Aorta (tissue), 5 donors: ENCODE measurements at regions not wholly inside any gene's neighbourhood (a gene's known extent, or its start where the extent isn't known, plus 50 kb on each side); places are given as distances from the start of the nearest gene placed in this dataset.
A peak's percentile ranks its signal among the peaks of the same experiment; 100 is the strongest.
"Not testable (repeated sequence)": the region's sequence is repeated elsewhere in the genome, so short reads cannot be mapped to it uniquely, and the experiment has no call there.

ENCODE experiments used
- ATAC-seq: fragments of 200-7000 bp; cut with Tn5 transposase; one replicate; pipeline ENCODE4 v1.9.1; 2022; ENCODE audit warnings: moderate library complexity; ENCODE audit not compliant: low FRiP score
- DNase-seq, 2 donors: peaks; one replicate each; pipeline ENCODE4 v3.0.0-alpha.2; 2020
- H3K27ac ChIP-seq, 2 donors: one replicate each; pipeline ENCODE4 v1.5.1; 2013; ENCODE audit warnings: low read length in 2 of 2, mild to moderate bottlenecking in 2 of 2, moderate library complexity in 2 of 2, control low read depth in 1 of 2, inconsistent platforms in 1 of 2, low read depth in 1 of 2
- H3K27me3 ChIP-seq, 2 donors: one replicate each; pipeline ENCODE4 v1.6.1; 2013; ENCODE audit warnings: control low read depth in 1 of 2, low read length in 1 of 2, mild to moderate bottlenecking in 1 of 2, moderate library complexity in 1 of 2; ENCODE audit not compliant: insufficient read depth in 2 of 2, control insufficient read depth in 1 of 2
- H3K36me3 ChIP-seq, 2 donors: one replicate each; pipeline ENCODE4 v1.6.1; 2013; ENCODE audit warnings: control low read depth in 1 of 2, low read length in 1 of 2, mild to moderate bottlenecking in 1 of 2; ENCODE audit not compliant: insufficient read depth in 2 of 2, control insufficient read depth in 1 of 2
- H3K4me1 ChIP-seq, 2 donors: one replicate each; pipeline ENCODE4 v1.6.1; 2013; ENCODE audit warnings: low read length in 2 of 2, control low read depth in 1 of 2, mild to moderate bottlenecking in 1 of 2, moderate library complexity in 1 of 2; ENCODE audit not compliant: insufficient read depth in 2 of 2, control insufficient read depth in 1 of 2
- H3K4me3 ChIP-seq, 2 donors: one replicate each; pipeline ENCODE4 v1.5.1; 2013; ENCODE audit warnings: low read length in 2 of 2, control low read depth in 1 of 2, mild to moderate bottlenecking in 1 of 2
- H3K9me3 ChIP-seq: one replicate; pipeline ENCODE4 v1.6.1; 2013; ENCODE audit warnings: mild to moderate bottlenecking, low read length; ENCODE audit not compliant: control insufficient read depth
- WGBS, 2 donors: extraction: QIAGEN DNeasy Blood & Tissue Kit; methylation state at CpG; one replicate each; pipeline ENCODE4 v1.1.7; 2013; 5-methylcytosine and 5-hydroxymethylcytosine counted together
- intact Hi-C, 2 donors: fragments of 100-400 bp; cut with DNase I; formaldehyde crosslinking; loops; one replicate each; pipeline versions ENCODE4 v1.14.2 to v1.15.0; 2022
- donor health status: healthy with polysubstance abuse.
- donor health status: Bipolar disorder and iron deficiency.
- donor health status: DM: no; HTN: no; CAD: no.
- donor health status: DM: no; HTN: no; CAD: no.
- donor health status: DM: yes; HTN: yes; CAD: no.

GRCh38 chr5:91305640-91306039 lies 77.5 kb downstream of the ARRDC3 start:
- Histone ChIP-seq H3K9me3 (no peaks in the 10 kb centered on the region), H3K4me1 (no peaks in the 10 kb centered on the region), H3K27ac (no peak overlapping the region), H3K27me3 (no peaks in the 10 kb centered on the region), H3K36me3 (no peaks in the 10 kb centered on the region), H3K4me3 (no peak overlapping the region)
- DNase-seq (no peak), ATAC-seq (no peak)
- intact Hi-C loops: no loop called here

GRCh38 chr5:91304015-91304414 lies 79.1 kb downstream of the ARRDC3 start:
- H3K4me3 ChIP-seq, H3K27ac ChIP-seq, ATAC-seq, H3K36me3 ChIP-seq, intact Hi-C loops, H3K4me1 ChIP-seq, H3K27me3 ChIP-seq, H3K9me3 ChIP-seq, DNase-seq: not testable (repeated sequence)
- 88 to 96% methylated on average over 4 of the region's 4 CpGs for WGBS, 2 donors

- Histone ChIP-seq H3K4me3 (no peak overlapping the region), H3K27me3 (no peaks in the 10 kb centered on the region), H3K36me3 (no peaks in the 10 kb centered on the region), H3K9me3 (no peaks in the 10 kb centered on the region), H3K4me1 (no peaks in the 10 kb centered on the region), H3K27ac (no peak overlapping the region)
- DNase-seq (no peak), ATAC-seq (no peak)
- WGBS, 2 donors: 57 to 71% methylated on average over 1 of the region's 1 CpG
- intact Hi-C loops: no loop called here
Measured at GRCh38 chr5:91302958-91303357, 80.2 kb downstream of the ARRDC3 start.

GRCh38 chr5:91302305-91302704 lies 80.8 kb downstream of the ARRDC3 start:
- Histone ChIP-seq H3K36me3 (no peaks in the 10 kb centered on the region), H3K27ac (no peak overlapping the region), H3K27me3 (no peaks in the 10 kb centered on the region), H3K4me3 (no peak overlapping the region), H3K4me1 (no peaks in the 10 kb centered on the region), H3K9me3 (no peaks in the 10 kb centered on the region)
- DNase-seq: no peak
- 74 to 88% methylated on average over 4 of the region's 4 CpGs for WGBS, 2 donors
- no peak for ATAC-seq
- intact Hi-C loops: no loop called here

- WGBS, 2 donors: 86 to 88% methylated on average over 5 of the region's 5 CpGs
- Histone ChIP-seq H3K9me3 (no peaks in the 10 kb centered on the region), H3K4me1 (no peaks in the 10 kb centered on the region), H3K27me3 (no peaks in the 10 kb centered on the region), H3K27ac (no peak overlapping the region), H3K36me3 (no peaks in the 10 kb centered on the region), H3K4me3 (no peak overlapping the region)
- DNase-seq: no peak
- intact Hi-C loops: no loop called here
- ATAC-seq: peak; percentile 53
Measured at GRCh38 chr5:91301106-91301846, 81.8 kb downstream of the ARRDC3 start.

- no peak for DNase-seq
- 93 to 96% methylated on average over 2 of the region's 2 CpGs for WGBS, 2 donors
- Histone ChIP-seq H3K27me3 (no peaks in the 10 kb centered on the region), H3K36me3 (no peaks in the 10 kb centered on the region), H3K27ac (no peak overlapping the region), H3K4me1 (no peaks in the 10 kb centered on the region), H3K4me3 (no peak overlapping the region), H3K9me3 (no peaks in the 10 kb centered on the region)
- intact Hi-C loops: no loop called here
- no peak for ATAC-seq
Measured at GRCh38 chr5:91297994-91298393, 85.1 kb downstream of the ARRDC3 start.

- ATAC-seq: peak; percentile 77
- Histone ChIP-seq H3K4me1 (no peaks in the 10 kb centered on the region), H3K36me3 (no peaks in the 10 kb centered on the region), H3K27ac (no peak overlapping the region), H3K9me3 (no peaks in the 10 kb centered on the region), H3K4me3 (no peak overlapping the region), H3K27me3 (no peaks in the 10 kb centered on the region)
- DNase-seq: peak; percentile 86 to 88
- 10 to 20% methylated on average over 2 of the region's 2 CpGs for WGBS, 2 donors
- intact Hi-C loops: no loop called here
Measured at GRCh38 chr5:91296674-91297143, 86.4 kb downstream of the ARRDC3 start.

GRCh38 chr5:91296102-91296501 lies 87.0 kb downstream of the ARRDC3 start:
- intact Hi-C loops, DNase-seq: not testable (repeated sequence)
- peak; percentile 44 for ATAC-seq

GRCh38 chr5:91293131-91293530 lies 90.0 kb downstream of the ARRDC3 start:
- no peaks in the 10 kb centered on the region for H3K9me3 ChIP-seq
- no peaks in the 10 kb centered on the region for H3K27me3 ChIP-seq
- H3K4me1 ChIP-seq: no peaks in the 10 kb centered on the region
- no peak overlapping the region for H3K4me3 ChIP-seq
- intact Hi-C loops: no loop called here
- ATAC-seq (no peak), DNase-seq (no peak)
- H3K27ac ChIP-seq: no peak overlapping the region
- H3K36me3 ChIP-seq: no peaks in the 10 kb centered on the region

More at GRCh38 chr5:91296102-91296501, 87.0 kb downstream of the ARRDC3 start:
- not testable (repeated sequence) for H3K27ac ChIP-seq, H3K4me1 ChIP-seq, H3K36me3 ChIP-seq, H3K4me3 ChIP-seq, H3K9me3 ChIP-seq, H3K27me3 ChIP-seq
- WGBS, 2 donors: 92 to 93% methylated on average over 9 of the region's 9 CpGs
